OCI-LY1 (cell line): ENCODE measurements at regions not wholly inside any gene's neighbourhood (a gene's known extent, or its start where the extent isn't known, plus 50 kb on each side); places are given as distances from the start of the nearest gene placed in this dataset.

Source experiments
- EZH2 ChIP-seq: fragments of 200-600 bp; sonication (generic), shearing (Covaris generic); IDR thresholded peaks from 2 replicates; pipeline ENCODE4 v1.8.0; 2017; ENCODE audit warnings: borderline replicate concordance, mixed run types, mild to moderate bottlenecking, antibody characterized with exemption, low read length, moderate library complexity, mixed read lengths
- TF ChIP-seq, protein P1 (sequence below): fragments of 200-600 bp; sonication (generic), shearing (Covaris generic); IDR thresholded peaks from 2 replicates; pipeline ENCODE4 v1.5.1; 2017; ENCODE audit warnings: mild to moderate bottlenecking, antibody characterized with exemption, low read length, moderate library complexity, mixed read lengths

DNA sequence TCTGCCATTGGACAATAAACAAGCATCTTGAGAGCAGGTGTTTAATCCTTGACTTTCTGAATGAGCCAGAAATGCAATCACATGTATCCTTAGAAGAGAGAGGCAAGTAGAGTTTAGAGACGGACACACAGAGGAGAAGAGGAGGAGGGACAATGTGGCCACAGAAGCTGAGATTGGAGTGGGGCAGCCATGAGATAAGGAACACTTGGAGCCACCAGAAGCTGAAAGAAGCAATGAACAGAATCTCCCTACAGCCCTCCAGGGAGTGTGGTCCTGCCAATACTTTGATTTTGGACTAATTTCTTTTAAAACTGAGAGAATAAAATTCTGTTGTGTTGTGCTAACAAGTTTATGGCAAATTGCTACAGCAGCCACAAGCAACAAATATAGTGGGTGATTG is 141.0 kb downstream of the ATP6V1G3 start:
- TF ChIP-seq, protein P1, sequence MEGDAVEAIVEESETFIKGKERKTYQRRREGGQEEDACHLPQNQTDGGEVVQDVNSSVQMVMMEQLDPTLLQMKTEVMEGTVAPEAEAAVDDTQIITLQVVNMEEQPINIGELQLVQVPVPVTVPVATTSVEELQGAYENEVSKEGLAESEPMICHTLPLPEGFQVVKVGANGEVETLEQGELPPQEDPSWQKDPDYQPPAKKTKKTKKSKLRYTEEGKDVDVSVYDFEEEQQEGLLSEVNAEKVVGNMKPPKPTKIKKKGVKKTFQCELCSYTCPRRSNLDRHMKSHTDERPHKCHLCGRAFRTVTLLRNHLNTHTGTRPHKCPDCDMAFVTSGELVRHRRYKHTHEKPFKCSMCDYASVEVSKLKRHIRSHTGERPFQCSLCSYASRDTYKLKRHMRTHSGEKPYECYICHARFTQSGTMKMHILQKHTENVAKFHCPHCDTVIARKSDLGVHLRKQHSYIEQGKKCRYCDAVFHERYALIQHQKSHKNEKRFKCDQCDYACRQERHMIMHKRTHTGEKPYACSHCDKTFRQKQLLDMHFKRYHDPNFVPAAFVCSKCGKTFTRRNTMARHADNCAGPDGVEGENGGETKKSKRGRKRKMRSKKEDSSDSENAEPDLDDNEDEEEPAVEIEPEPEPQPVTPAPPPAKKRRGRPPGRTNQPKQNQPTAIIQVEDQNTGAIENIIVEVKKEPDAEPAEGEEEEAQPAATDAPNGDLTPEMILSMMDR: no peak
- no peak for TF ChIP-seq EZH2
